ENCODE measurements at regions not wholly inside any gene's neighbourhood (a gene's known extent, or its start where the extent isn't known, plus 50 kb on each side); places are given as distances from the start of the nearest gene placed in this dataset.

GRCh38 chr2:31711737-31712136 lies 131.0 kb upstream of the SRD5A2 start:
- ATAC-seq (no peak), DNase-seq (ENCODE audit: low read depth, low spot score) (no peak), FAIRE-seq (no peak)
- Histone ChIP-seq H3K4me3 (no peak overlapping the region), H3K27me3 (replicated peaks in 1 of 2; ENCODE audit: control insufficient read depth in 2 of 2, insufficient read depth in 2 of 2, low read length in 1 of 2) (no peaks in the 10 kb centered on the region), H3K9ac (ENCODE audit: control insufficient read depth, insufficient read depth, low read length) (no peak overlapping the region), H3K27ac (ENCODE audit: control insufficient read depth, insufficient read depth) (no peak overlapping the region), H3K4me1 (ENCODE audit: control insufficient read depth, insufficient read depth, low read length) (no peaks in the 10 kb centered on the region), H4K20me1 (ENCODE audit: control insufficient read depth, insufficient read depth) (no peaks in the 10 kb centered on the region), H3K4me2 (ENCODE audit: control insufficient read depth, insufficient read depth) (no peak overlapping the region), H3K9me3 (replicated peaks; ENCODE audit: control insufficient read depth, insufficient read depth, low read length) (no peaks in the 10 kb centered on the region), H2AFZ (ENCODE audit: control insufficient read depth, low read depth, low read length) (no peak overlapping the region), H3K79me2 (ENCODE audit: control insufficient read depth, insufficient read depth, low read length) (no peaks in the 10 kb centered on the region), H3K36me3 (ENCODE audit: control insufficient read depth in 2 of 2, insufficient read depth in 2 of 2, low read length in 1 of 2) (no peaks in the 10 kb centered on the region)
- BruUV-seq (replicated peaks) = no TSS peak
- ChIA-PET CTCF (no interaction called here), RAD21 (ENCODE audit: unreplicated experiment) (no interaction called here), POLR2A (no interaction called here), SMC1A (ENCODE audit: uncharacterized antibody, unreplicated experiment) (no interaction called here)
- no peak for TF ChIP-seq NBN (IDR thresholded peaks at IDR 0.05)
- TF ChIP-seq TCF7 (IDR thresholded peaks at IDR 0.05; ENCODE audit: borderline replicate concordance) = no peak
- TF ChIP-seq E2F8 (IDR thresholded peaks at IDR 0.05; ENCODE audit: low read depth, partially characterized antibody) = no peak
- TF ChIP-seq E2F4 (IDR thresholded peaks at IDR 0.05; ENCODE audit: low read depth, low read length) = no peak
- TF ChIP-seq, protein P1, sequence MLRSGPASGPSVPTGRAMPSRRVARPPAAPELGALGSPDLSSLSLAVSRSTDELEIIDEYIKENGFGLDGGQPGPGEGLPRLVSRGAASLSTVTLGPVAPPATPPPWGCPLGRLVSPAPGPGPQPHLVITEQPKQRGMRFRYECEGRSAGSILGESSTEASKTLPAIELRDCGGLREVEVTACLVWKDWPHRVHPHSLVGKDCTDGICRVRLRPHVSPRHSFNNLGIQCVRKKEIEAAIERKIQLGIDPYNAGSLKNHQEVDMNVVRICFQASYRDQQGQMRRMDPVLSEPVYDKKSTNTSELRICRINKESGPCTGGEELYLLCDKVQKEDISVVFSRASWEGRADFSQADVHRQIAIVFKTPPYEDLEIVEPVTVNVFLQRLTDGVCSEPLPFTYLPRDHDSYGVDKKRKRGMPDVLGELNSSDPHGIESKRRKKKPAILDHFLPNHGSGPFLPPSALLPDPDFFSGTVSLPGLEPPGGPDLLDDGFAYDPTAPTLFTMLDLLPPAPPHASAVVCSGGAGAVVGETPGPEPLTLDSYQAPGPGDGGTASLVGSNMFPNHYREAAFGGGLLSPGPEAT (IDR thresholded peaks at IDR 0.05; ENCODE audit: low read depth) = no peak
- TF ChIP-seq, protein P2, sequence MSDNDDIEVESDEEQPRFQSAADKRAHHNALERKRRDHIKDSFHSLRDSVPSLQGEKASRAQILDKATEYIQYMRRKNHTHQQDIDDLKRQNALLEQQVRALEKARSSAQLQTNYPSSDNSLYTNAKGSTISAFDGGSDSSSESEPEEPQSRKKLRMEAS (IDR thresholded peaks at IDR 0.05; ENCODE audit: low read depth, low read length) = no peak
- TF ChIP-seq PBX3 (IDR thresholded peaks at IDR 0.05; ENCODE audit: insufficient replicate concordance, low read depth, low read length) = no peak
- in situ Hi-C loops (cut with MboI) (no loop called here), intact Hi-C loops (cut with micrococcal nuclease; ENCODE audit: unreplicated experiment) (no loop called here)

All from GM12878 (cell line).